ENCODE measurements at regions not wholly inside any gene's neighbourhood (a gene's known extent, or its start where the extent isn't known, plus 50 kb on each side); places are given as distances from the start of the nearest gene placed in this dataset.

GRCh38 chrX:121128925-121129877, 81.8 kb downstream of the GLUD2 start:
- TF ChIP-seq POLR2A (IDR thresholded peaks at IDR 0.05) (no peak), CTCF (IDR thresholded peaks at IDR 0.05) (no peak)

Data from ovary (tissue), 3 donors.